GM06990 (cell line): ENCODE measurements at regions not wholly inside any gene's neighbourhood (a gene's known extent, or its start where the extent isn't known, plus 50 kb on each side); places are given as distances from the start of the nearest gene placed in this dataset.

ENCODE experiments used
- DNase-seq: peaks from one replicate; pipeline ENCODE4 v3.0.0-alpha.2; 2011; ENCODE audit not compliant: insufficient read length; ENCODE audit errors: extremely low read depth
- H3K27me3 ChIP-seq: replicated peaks from 2 replicates; pipeline ENCODE4 v1.6.0; 2011; ENCODE audit warnings: low read length; ENCODE audit not compliant: control insufficient read depth, insufficient read depth
- H3K36me3 ChIP-seq: 2 replicates; pipeline ENCODE4 v1.5.1; 2011; ENCODE audit warnings: low read length; ENCODE audit not compliant: control insufficient read depth, insufficient read depth
- H3K4me3 ChIP-seq: replicated peaks from 2 replicates; pipeline ENCODE4 v1.5.1; 2011; ENCODE audit warnings: low read depth, mild to moderate bottlenecking, control low read depth, low read length
- CTCF ChIP-seq: IDR thresholded peaks from 2 replicates; pipeline ENCODE4 v1.5.1; 2011; ENCODE audit warnings: low read length, control low read depth, mild to moderate bottlenecking, inconsistent platforms; ENCODE audit not compliant: insufficient read depth, poor library complexity, severe bottlenecking

- DNase-seq, result no peak
- H3K27me3 ChIP-seq, result no peaks in the 10 kb centered on the region
- no peak for TF ChIP-seq CTCF
- H3K4me3 ChIP-seq, result no peak overlapping the region
- no peaks in the 10 kb centered on the region for H3K36me3 ChIP-seq
These were observed 1893.0 kb downstream of the TP53TG3F start for GRCh38 chr16:35352431-35352830.

GRCh38 chr16:35363510-35363909, 1904.1 kb downstream of the TP53TG3F start:
- Histone ChIP-seq H3K4me3 (no peak overlapping the region), H3K27me3 (no peaks in the 10 kb centered on the region), H3K36me3 (no peaks in the 10 kb centered on the region)
- TF ChIP-seq CTCF, result no peak
- no peak for DNase-seq

GRCh38 chr16:35364263-35364662, 1904.9 kb downstream of the TP53TG3F start:
- TF ChIP-seq CTCF, result no peak
- no peak for DNase-seq
- H3K36me3 ChIP-seq, result no peaks in the 10 kb centered on the region

GRCh38 chr16:35365675-35366074, 1906.3 kb downstream of the TP53TG3F start:
- Histone ChIP-seq H3K27me3 (no peaks in the 10 kb centered on the region), H3K36me3 (no peaks in the 10 kb centered on the region), H3K4me3 (no peak overlapping the region)
- DNase-seq, result no peak
- TF ChIP-seq CTCF, result no peak

More at GRCh38 chr16:35364263-35364662, 1904.9 kb downstream of the TP53TG3F start:
- no peaks in the 10 kb centered on the region for H3K27me3 ChIP-seq
- no peak overlapping the region for H3K4me3 ChIP-seq

- no peaks in the 10 kb centered on the region for H3K27me3 ChIP-seq
- no peak for DNase-seq
- H3K36me3 ChIP-seq, result no peaks in the 10 kb centered on the region
- no peak for TF ChIP-seq CTCF
- no peak overlapping the region for H3K4me3 ChIP-seq
These were observed 1911.2 kb downstream of the TP53TG3F start for GRCh38 chr16:35370617-35371016.

- DNase-seq, result no peak
- H3K36me3 ChIP-seq, result no peaks in the 10 kb centered on the region
- H3K27me3 ChIP-seq, result no peaks in the 10 kb centered on the region
- no peak for TF ChIP-seq CTCF
- H3K4me3 ChIP-seq, result no peak overlapping the region
These were observed 1917.7 kb downstream of the TP53TG3F start for GRCh38 chr16:35377142-35377541.
